Spleen (tissue), 7 donors: ENCODE measurements at regions not wholly inside any gene's neighbourhood (a gene's known extent, or its start where the extent isn't known, plus 50 kb on each side); places are given as distances from the start of the nearest gene placed in this dataset.

Experiments used
- POLR2A ChIP-seq, 3 donors: fragments of 450-650 bp; IDR thresholded peaks; one replicate each; pipeline ENCODE4 v1.5.1; 2017; ENCODE audit warnings: antibody characterized with exemption in 3 of 3, mild to moderate bottlenecking in 1 of 3
- POLR2AphosphoS5 ChIP-seq, 3 donors: sonication (generic); formaldehyde crosslinking; IDR thresholded peaks; one replicate each; pipeline ENCODE4 v1.5.1; 2017; ENCODE audit warnings: antibody characterized with exemption in 3 of 3
- TF ChIP-seq, protein P1 (sequence below), 11 experiments: fragments of 200-600 bp in 7 of 11; fragments of 450-650 bp in 4 of 11; sonication (generic) in 4 of 11; IDR thresholded peaks in 8 of 11; conservative IDR thresholded peaks in 3 of 11; 1 replicate in 7 of 11; 2 replicates in 4 of 11; pipeline versions ENCODE4 v1.4.0 to v1.8.0; 2016 to 2021; ENCODE audit warnings: antibody characterized with exemption in 11 of 11, inconsistent platforms in 4 of 11, mild to moderate bottlenecking in 1 of 11
- donor health status: DM: no; HTN: no; CAD: no; lungs with moderate emphysema.
- donor health status: DM: no; HTN: no; CAD: no.
- donor health status: DM: no; HTN: no; CAD: no.

DNA sequence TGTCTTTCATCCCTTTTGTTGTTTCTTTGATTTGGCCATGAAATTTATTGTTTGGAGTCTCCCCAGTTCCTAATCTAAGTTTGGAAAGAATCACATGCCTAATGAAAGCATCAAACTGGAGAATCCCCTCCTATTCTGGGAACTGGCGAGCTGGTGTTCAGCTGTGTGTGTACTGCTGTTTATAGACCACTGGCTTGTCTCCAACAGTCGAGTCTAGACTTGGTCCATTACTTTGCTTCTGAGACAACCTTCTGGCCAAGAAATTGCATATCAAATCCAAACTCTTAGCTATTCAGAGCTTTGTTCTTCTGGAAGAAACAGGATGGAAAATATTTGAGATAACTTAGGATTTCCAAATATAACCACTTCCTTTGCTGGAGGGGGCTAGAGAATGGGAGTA is 111.5 kb upstream of the THSD7B start:
- TF ChIP-seq, protein P1, sequence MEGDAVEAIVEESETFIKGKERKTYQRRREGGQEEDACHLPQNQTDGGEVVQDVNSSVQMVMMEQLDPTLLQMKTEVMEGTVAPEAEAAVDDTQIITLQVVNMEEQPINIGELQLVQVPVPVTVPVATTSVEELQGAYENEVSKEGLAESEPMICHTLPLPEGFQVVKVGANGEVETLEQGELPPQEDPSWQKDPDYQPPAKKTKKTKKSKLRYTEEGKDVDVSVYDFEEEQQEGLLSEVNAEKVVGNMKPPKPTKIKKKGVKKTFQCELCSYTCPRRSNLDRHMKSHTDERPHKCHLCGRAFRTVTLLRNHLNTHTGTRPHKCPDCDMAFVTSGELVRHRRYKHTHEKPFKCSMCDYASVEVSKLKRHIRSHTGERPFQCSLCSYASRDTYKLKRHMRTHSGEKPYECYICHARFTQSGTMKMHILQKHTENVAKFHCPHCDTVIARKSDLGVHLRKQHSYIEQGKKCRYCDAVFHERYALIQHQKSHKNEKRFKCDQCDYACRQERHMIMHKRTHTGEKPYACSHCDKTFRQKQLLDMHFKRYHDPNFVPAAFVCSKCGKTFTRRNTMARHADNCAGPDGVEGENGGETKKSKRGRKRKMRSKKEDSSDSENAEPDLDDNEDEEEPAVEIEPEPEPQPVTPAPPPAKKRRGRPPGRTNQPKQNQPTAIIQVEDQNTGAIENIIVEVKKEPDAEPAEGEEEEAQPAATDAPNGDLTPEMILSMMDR (IDR thresholded peaks at IDR 0.05 in 8 of 11, conservative IDR thresholded peaks at IDR 0.05 in 3 of 11), result no peak
- TF ChIP-seq POLR2AphosphoS5 (IDR thresholded peaks at IDR 0.05), result no peak
- no peak for TF ChIP-seq POLR2A (IDR thresholded peaks at IDR 0.05)
